SU-DHL-6 (cell line): ENCODE measurements at regions not wholly inside any gene's neighbourhood (a gene's known extent, or its start where the extent isn't known, plus 50 kb on each side); places are given as distances from the start of the nearest gene placed in this dataset.

Experiments
- H2AFZ ChIP-seq: fragments of 200-600 bp; sonication (generic); 2 replicates; pipeline ENCODE4 v1.6.1; 2014; ENCODE audit warnings: low read depth, mild to moderate bottlenecking, moderate library complexity, mixed read lengths, antibody characterized with exemption, low read length; ENCODE audit not compliant: severe bottlenecking
- H3F3A ChIP-seq: fragments of 200-600 bp; shearing (Covaris generic); 2 replicates; pipeline ENCODE4 v1.6.0; 2016; ENCODE audit warnings: antibody characterized with exemption, mild to moderate bottlenecking; ENCODE audit not compliant: insufficient read depth
- H3K27ac ChIP-seq: fragments of 200-600 bp; sonication (generic); 2 replicates; pipeline ENCODE4 v1.5.1; 2016; ENCODE audit warnings: low read depth, mild to moderate bottlenecking, low read length, moderate library complexity, mixed read lengths
- H3K27me3 ChIP-seq: fragments of 200-600 bp; sonication (generic), shearing (Covaris generic); 2 replicates; pipeline ENCODE4 v1.6.0; 2014; ENCODE audit warnings: mild to moderate bottlenecking, low read length
- H3K36me3 ChIP-seq: fragments of 200-600 bp; sonication (generic); 2 replicates; pipeline ENCODE4 v1.6.1; 2014; ENCODE audit warnings: mild to moderate bottlenecking, low read length, mixed read lengths
- H3K4me2 ChIP-seq: fragments of 300-600, 200-600 bp; shearing (Covaris generic), sonication (generic); 2 replicates; pipeline ENCODE4 v1.6.0; 2014; ENCODE audit warnings: low read length, low read depth, mild to moderate bottlenecking; ENCODE audit not compliant: poor library complexity, severe bottlenecking
- H3K4me3 ChIP-seq: fragments of 200-600 bp; sonication (generic); 2 replicates; pipeline ENCODE4 v1.5.1; 2014; ENCODE audit warnings: antibody characterized with exemption, low read length, mild to moderate bottlenecking, mixed read lengths; ENCODE audit not compliant: insufficient read depth, poor library complexity, severe bottlenecking
- H3K79me2 ChIP-seq: fragments of 200-600 bp; sonication (generic); 2 replicates; pipeline ENCODE4 v1.6.1; 2014; ENCODE audit warnings: mild to moderate bottlenecking, low read length, moderate library complexity; ENCODE audit not compliant: insufficient read depth
- H3K9ac ChIP-seq: fragments of 200-600 bp; sonication (generic); 2 replicates; pipeline ENCODE4 v1.7.0; 2014; ENCODE audit warnings: mild to moderate bottlenecking, low read length
- H3K9me2 ChIP-seq: fragments of 200-600 bp; sonication (generic); replicated peaks from 2 replicates; pipeline ENCODE4 v1.6.1; 2014; ENCODE audit warnings: low read length; ENCODE audit not compliant: insufficient read depth
- H3K9me3 ChIP-seq: fragments of 200-600 bp; sonication (generic); 2 replicates; pipeline ENCODE4 v1.6.1; 2014; ENCODE audit warnings: low read length, mixed read lengths; ENCODE audit not compliant: insufficient read depth
- H4K20me1 ChIP-seq: fragments of 200-600 bp; sonication (generic); 2 replicates; pipeline ENCODE4 v1.6.1; 2014; ENCODE audit warnings: low read depth, mild to moderate bottlenecking, antibody characterized with exemption, low read length, moderate library complexity, mixed read lengths
- CTCF ChIP-seq: fragments of 200-600 bp; sonication (generic); IDR thresholded peaks from one replicate; pipeline ENCODE4 v1.5.1; 2017; ENCODE audit warnings: antibody characterized with exemption, mild to moderate bottlenecking, low read length, moderate library complexity; ENCODE audit not compliant: insufficient read depth, poor library complexity, severe bottlenecking
- EZH2phosphoT487 ChIP-seq: fragments of 200-600 bp; sonication (generic), shearing (Covaris generic); conservative IDR thresholded peaks from 2 replicates; pipeline ENCODE4 v1.6.1; 2018; ENCODE audit warnings: mild to moderate bottlenecking, antibody characterized with exemption, low read length, moderate library complexity, mixed read lengths

- Histone ChIP-seq H3K27ac (no peak overlapping the region), H3K4me3 (no peak overlapping the region), H3K9me2 (no peaks in the 10 kb centered on the region), H3K36me3 (no peaks in the 10 kb centered on the region), H3K9me3 (no peaks in the 10 kb centered on the region), H3F3A (no peaks in the 10 kb centered on the region), H2AFZ (no peak overlapping the region), H4K20me1 (no peaks in the 10 kb centered on the region), H3K79me2 (no peaks in the 10 kb centered on the region), H3K4me2 (no peak overlapping the region), H3K9ac (no peak overlapping the region), H3K27me3 (no peaks in the 10 kb centered on the region)
- TF ChIP-seq CTCF (no peak), EZH2phosphoT487 (no peak)
These were observed 125.6 kb upstream of the BLID start for GRCh38 chr11:122241566-122241965.

- Histone ChIP-seq H2AFZ (no peak overlapping the region), H3K27me3 (no peaks in the 10 kb centered on the region), H4K20me1 (no peaks in the 10 kb centered on the region), H3K9ac (no peak overlapping the region), H3K9me3 (no peaks in the 10 kb centered on the region), H3K36me3 (no peaks in the 10 kb centered on the region), H3K79me2 (no peaks in the 10 kb centered on the region), H3F3A (no peaks in the 10 kb centered on the region), H3K4me2 (no peak overlapping the region), H3K4me3 (no peak overlapping the region), H3K9me2 (no peaks in the 10 kb centered on the region), H3K27ac (no peak overlapping the region)
- TF ChIP-seq CTCF (no peak), EZH2phosphoT487 (no peak)
These were observed 124.6 kb upstream of the BLID start for GRCh38 chr11:122240638-122241037.

- no peaks in the 10 kb centered on the region for H3K9me2 ChIP-seq
- H2AFZ ChIP-seq = no peak overlapping the region
- no peaks in the 10 kb centered on the region for H3K9me3 ChIP-seq
- H3K27me3 ChIP-seq = no peaks in the 10 kb centered on the region
- H4K20me1 ChIP-seq = no peaks in the 10 kb centered on the region
- no peak overlapping the region for H3K4me2 ChIP-seq
- TF ChIP-seq EZH2phosphoT487 (no peak), CTCF (no peak)
- H3K4me3 ChIP-seq = no peak overlapping the region
- H3K9ac ChIP-seq = no peak overlapping the region
- no peaks in the 10 kb centered on the region for H3K79me2 ChIP-seq
- H3K36me3 ChIP-seq = no peaks in the 10 kb centered on the region
- H3F3A ChIP-seq = no peaks in the 10 kb centered on the region
- H3K27ac ChIP-seq = no peak overlapping the region
These were observed 119.6 kb upstream of the BLID start for GRCh38 chr11:122235615-122236014.
